Endometrium (tissue), 2 donors: ENCODE measurements at regions not wholly inside any gene's neighbourhood (a gene's known extent, or its start where the extent isn't known, plus 50 kb on each side); places are given as distances from the start of the nearest gene placed in this dataset.

Experiments used
- FAIRE-seq: peaks from 2 replicates; lab custom pipeline; 2012; peaks lifted over from hg19 to GRCh38; lab: Jason Lieb, UNC
- donor health status: control.
- donor health status: control.

DNA sequence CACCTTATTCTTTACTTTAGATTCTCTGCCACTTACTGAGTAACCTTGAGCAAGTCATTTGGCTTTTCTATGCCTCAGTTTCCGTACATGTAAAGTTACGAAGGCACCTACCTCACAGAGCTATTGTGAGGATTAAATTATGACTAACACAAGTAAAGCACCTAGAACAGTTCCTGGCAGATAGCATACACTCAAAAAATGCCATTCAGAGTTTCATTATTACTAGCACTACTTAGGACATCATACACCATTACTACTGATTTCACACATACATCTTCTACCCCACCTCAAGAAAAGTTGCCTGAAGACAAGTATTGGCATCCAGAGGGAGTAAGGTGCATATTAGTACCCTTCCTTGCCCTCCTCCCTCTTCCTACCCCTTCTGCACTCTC, 107.8 kb downstream of the OGFRL1 start:
- FAIRE-seq: no peak

DNA sequence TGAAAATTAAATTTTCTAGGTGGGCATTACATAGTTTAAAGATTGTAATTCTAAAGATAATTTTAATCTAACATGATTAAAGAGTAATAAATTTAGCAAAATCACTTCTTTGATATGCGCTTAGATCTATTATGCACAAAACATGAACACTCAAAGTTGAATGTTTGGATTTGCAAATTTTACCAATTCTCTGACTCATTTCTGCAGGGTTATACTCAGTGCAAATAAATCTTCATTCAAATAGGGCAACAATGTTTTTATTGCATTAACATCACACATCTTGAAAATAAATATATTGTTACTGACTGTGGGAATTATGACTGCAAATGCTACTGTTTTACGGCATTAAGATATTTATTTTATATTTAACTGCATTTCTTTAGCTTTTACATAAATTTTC, 110.7 kb downstream of the OGFRL1 start:
- no peak for FAIRE-seq

DNA sequence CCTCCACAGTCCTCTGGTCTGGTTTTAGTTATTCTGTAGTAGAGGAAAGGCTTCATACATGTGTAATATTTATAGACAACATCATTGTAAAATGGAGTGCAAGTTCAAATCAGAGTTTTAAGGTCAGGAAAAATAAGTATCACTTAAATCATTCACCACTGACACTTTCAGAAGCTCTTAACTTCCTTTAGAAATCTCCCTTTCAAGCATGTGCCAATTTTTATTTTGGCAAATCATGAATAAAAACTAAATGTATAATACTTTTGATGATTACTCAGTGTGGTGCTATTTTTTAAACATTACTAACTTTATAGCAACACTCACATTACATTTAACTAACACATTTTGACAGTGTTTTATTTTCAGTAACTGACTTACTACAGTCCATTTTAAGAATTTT, 112.2 kb downstream of the OGFRL1 start:
- no peak for FAIRE-seq

DNA sequence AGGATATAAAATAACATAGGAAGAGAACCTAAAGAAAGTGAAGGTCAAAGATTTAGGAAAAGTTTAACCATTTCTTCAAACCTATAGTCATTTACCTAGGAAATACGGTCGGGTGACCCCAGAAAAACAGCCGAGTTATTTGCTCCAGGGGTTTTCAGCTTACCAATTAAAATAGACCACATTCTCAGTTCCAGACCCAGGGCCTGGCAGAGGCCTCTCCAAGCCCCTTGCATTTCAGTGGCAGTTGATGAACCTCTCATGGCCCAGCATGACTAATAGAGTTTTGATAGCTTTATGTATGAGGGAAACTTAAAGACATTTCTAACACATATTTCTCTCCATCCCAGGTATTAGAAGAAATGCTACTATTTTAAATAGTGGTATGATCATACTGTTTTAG, 113.5 kb downstream of the OGFRL1 start:
- no peak for FAIRE-seq

DNA sequence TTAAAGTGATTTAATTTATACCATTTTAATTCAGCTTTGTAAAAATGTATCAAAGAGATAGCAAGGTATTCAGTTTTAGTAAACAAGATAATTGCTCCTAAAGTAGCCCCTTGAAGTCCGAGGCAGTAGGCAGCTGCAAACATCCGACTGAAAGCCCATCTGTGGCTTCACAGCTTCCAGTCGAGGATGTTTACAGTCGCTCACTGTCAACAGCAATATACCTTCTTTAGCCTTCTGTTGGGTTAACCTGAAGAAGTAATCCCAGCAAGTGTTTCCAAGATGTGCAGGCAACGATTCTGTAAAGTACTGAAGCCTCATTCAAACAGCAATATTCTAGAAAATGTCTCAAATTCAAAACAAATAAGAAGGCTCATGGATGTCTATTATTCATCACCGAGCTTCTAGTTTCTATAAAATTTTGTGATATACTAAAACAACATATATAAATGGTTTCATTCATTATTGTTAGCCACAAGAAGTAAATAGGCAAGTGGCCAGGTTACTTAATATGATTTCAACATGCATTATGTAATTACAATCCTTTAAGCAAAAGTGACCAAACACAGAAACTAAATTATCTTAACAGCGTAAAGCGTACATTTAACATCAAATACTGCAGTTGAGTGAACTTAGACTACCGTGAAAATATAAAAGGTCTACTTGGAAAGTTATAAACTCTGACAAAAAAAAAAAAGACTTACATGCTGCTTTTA, 115.0 kb downstream of the OGFRL1 start:
- no peak for FAIRE-seq

DNA sequence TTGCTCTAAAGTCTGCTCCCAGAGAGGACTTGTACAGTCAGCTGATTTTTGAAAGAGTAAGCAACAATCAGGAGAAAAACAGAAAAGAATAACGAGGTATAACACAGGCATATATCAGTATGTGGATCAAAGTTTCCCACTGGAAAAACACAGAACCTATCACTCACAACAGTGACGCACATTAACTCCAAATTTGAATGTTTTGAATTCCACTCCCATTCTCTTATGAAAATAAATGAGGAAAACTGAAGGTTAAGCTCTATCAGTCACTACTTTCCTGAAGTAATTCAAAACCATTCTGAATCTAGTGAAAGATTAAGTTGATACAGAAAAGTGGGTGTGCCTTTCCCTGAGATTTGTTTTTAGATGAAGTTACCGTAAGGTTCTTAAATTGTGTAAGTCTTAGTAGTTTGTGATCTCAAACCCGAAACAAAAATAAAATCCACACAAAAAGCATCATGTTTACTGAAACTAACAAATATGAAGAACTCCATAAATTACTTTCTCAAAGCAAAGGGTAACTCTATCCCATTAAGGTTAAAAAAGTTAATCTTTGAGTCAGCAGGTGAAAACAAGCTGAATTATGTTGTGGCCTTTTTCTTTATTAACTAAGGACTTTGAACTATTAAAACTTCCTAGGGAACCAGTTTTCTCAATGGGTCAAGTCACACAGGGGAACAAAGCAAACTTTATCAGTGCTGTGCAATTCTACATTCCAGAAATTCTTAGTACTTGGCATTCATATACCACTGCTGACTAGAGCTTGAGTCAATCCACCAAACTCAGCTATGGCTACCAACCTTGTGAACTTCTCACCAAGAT, 115.7 kb downstream of the OGFRL1 start:
- no peak for FAIRE-seq

DNA sequence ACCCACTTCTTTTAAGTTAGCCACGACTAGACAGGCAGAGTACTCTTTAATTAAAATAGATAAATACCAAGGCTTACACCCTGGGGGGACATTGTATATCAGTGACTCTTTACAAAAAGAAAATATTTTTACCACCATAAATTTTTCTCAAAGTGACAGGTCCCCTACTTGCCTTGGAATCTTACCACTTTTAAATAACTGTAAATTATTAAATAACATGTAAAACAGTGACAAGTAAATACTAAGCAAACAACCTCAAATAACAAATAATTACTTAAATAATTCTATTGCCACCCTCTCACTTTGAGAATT, 116.3 kb downstream of the OGFRL1 start:
- no peak for FAIRE-seq

DNA sequence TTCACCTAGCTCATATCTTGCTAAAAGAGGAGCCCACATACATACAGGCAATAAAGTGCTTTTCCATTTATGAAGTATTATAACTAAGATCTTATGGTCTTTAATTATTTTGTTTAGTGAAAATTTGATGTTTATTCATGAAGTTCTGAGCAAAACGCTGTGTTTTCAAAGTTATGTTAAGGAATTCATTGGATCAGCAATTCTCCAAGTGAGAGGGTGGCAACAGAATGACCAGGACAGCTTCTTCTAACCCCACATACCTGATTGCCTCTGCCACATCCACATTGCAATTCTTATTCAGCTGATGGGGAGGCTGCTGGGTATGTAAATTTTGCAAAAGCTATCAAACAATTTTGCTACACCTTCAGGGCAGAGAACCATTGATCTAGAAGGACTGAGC, 116.8 kb downstream of the OGFRL1 start:
- no peak for FAIRE-seq

DNA sequence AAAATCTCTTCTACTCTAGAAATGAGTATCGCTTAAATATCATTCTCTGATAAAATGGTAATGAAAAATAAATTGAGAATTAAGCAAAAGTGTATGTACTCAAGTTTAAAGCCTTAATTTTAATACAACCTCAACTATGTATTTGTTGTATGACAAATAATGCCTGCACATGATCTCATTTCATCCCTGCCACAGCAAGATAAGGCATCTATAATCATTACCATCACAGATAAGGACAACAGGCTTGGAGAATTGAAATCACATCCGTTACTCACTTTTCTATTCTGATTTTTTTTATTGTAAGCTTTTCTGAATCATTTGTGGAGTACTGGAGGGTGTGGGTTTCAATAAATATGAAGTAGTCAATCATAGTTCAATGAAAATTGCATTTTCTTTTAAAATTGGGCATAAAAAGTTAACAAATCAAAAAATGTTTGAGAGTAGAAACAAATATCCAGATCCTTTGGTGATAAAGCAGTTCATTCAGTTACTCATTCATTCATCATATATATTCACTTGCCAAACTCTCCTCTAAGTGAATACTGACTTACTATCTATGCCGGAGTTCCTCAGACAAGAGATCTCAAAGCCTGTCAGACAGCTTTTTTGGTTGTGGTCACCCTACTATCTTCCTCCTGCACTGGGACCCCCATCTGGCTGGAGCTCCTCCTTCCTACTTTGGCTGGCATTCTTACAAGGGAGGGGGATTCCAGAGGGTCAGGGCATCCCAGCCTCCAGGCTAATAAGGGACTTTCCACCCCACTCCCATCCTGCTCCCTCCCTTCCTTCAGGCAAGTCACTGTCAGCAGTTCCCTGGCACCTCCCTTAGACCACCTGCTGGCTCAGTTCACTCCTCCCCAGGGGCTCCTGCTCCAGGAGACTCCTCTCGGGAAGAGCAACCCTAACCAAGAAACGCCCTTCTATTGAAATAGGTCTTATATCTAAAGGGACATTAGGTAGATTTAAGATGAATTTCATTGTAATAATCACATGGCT, 118.6 kb downstream of the OGFRL1 start:
- FAIRE-seq: no peak

DNA sequence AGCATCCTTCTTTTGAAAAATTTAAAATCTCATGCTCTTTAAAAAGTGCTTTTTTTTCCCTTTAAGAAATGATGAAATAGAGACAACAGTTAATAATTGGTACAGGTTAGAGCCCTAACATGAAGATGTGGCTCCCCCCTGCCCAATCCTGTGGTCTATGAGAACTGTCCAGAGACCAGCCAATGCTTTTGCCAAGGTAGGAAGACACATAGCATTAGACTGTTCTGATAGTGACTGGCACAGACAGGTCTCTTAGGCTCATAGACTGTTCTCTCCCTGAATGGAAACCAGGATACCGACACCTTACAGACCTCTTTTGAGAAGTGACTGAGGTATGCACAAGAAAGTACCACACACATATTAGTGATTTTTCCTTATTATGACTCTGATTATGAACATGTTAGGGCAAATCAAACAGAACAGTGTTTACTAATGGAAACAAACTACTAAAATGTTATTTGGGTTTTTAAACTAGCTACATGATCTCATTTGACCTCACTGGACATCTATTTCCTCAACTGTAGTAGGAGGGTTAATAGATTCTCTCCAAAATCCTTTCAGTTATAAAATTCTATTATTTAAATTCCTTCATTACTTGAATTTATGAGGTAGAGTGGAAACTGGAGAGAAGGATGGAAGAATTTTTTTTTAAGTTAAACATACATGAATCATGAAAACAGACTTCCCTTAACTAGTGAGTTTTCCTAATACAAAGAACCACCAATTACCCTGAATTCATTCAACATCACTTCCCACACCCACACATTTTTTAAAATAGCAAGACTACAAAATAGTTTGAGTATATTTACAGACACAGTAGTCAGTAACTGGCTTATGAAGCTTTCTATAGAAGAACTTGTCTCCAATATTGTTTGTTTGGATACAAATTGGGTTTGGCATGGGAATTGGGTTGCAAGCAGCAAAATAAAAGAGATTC, 120.4 kb downstream of the OGFRL1 start:
- no peak for FAIRE-seq

DNA sequence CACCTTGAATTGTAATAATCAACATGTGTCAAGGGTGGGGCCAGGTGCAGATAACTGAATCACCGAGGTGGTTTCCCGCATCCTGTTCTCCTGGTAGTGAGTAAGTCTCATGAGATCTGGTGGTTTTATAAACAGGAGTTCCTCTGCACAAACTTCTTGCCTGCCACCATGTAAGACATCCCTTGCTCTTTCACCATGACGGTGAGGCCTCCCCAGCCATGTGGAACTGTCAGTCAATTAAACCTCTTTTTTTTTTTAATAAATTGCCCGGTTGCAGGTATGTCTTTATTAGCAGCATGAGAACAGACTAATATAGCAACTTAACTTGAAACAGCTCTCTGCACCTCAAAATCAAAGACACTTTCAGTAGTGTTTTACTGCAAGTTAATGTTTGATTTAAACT, 121.6 kb downstream of the OGFRL1 start:
- FAIRE-seq: no peak

DNA sequence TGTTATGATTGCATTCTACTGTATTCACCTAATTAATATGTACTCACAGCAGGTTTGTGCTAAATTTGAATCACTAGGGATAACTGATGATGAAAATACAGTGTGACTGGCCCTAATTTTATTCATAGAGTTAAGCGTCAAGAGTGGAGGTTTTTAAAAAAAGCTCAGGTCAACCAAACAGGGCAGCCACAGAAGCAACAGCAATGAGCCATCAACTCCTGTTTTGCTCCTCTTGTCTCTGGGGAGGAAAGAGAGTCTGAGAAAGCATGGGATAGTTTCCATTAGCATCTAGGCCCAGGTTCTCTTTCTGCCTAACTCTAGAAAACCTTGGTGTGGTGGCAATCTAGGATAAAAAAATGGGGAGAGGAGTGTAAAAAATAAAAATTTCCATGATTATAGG, 122.1 kb downstream of the OGFRL1 start:
- no peak for FAIRE-seq

DNA sequence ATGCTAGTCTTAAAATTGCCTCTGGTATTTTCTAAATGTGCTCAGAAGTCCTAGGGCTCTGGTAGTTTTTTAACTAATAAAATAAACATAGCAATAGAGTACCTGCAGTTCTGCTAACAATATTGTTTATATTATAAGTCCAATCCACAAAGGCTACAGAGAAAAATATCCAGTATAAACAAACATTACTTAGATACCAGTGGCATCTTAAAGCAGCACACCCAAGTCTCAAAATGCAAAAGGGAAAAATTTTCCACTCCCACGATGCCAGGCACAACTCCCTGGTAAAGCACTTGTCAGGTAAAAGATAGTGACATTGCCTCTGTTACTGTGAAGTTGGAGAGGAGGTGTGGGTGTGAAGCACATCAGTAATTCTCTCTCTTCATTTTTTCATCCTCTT, 123.3 kb downstream of the OGFRL1 start:
- no peak for FAIRE-seq

DNA sequence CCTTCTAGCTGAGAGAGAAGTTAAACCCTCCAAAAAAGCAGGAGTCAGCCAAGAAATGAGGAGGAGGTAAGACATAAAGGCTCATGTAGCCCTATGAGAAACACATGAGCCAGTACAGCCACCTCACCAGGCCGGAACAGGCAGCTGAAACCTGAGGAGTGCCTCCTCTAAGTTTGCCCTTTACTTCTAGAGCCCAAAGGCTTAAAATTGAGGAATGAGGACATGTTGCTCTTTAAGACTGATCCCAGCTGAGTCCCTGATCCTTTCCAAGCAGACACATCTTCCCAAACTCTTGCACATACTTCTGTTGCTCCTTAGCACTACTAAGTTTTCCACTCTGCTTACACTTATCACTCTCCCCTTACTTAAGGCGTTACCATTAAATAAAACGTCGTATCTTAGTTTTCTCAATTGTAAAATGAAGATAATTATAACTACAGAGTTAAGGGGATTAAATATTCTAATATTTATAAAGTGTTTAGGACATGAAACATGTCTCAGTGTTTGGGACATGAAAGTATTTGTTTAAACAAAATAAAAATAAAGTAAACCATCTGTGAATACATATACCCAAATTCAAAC, 124.0 kb downstream of the OGFRL1 start:
- peak; percentile 63 for FAIRE-seq

DNA sequence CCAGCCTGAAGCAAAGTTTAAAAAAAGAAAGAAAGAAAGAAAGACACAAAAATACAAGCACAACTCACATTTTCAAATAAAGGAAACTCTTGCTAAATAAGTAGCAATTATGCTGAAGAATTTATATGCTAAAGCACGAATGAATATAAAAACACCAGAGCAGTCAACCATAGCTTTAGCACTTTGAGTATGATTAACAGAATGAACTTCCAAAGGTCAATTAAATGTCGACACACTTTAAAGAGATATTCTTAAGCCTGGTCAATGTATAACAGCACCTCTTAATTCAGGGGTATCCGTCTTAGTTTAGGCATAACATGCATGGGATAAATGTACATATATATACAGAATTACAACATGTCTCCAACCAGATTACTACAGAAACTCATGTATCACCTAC, 125.9 kb downstream of the OGFRL1 start:
- peak; percentile 4 for FAIRE-seq

DNA sequence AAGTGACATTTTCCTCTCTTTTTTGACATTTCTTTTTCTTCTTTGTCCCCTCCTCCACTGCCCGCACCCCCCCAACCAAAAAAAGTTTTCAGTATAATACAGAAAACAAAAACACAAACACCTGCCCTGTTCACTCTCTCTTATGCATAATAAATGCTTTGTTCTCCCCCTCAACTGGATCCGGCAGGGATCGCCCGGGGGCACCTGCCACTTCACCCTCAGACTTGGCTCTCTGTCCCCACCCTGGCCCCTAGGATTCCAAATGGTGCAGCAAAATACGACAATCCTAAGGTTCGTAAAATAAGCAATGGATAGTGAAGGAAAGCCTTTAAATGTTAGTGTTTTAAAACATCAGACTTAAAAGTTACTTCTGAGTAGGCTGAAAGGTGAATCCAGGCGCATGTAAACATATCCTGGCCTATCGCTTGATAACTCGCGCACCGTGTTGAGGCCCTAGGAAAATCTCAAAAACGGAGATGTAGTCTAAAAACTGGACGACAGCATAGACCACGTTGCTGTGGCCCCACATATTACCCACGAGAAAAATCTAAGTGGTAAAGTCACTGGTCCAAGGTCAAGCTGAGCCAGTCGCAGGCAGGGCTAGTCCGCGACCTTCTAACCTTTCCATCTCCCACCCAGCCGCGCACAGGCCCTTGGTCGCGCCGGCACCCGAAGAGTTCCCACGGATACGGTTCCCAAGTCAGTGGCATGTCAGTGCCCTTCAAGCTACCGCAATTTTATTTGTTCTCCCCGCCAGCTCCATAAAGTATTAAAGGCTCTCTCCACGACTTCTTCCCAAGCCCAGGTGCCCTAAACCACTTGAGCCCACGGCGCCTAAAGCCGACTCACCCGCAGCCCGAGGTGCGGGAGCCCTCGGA, 130.8 kb downstream of the OGFRL1 start:
- no peak for FAIRE-seq

DNA sequence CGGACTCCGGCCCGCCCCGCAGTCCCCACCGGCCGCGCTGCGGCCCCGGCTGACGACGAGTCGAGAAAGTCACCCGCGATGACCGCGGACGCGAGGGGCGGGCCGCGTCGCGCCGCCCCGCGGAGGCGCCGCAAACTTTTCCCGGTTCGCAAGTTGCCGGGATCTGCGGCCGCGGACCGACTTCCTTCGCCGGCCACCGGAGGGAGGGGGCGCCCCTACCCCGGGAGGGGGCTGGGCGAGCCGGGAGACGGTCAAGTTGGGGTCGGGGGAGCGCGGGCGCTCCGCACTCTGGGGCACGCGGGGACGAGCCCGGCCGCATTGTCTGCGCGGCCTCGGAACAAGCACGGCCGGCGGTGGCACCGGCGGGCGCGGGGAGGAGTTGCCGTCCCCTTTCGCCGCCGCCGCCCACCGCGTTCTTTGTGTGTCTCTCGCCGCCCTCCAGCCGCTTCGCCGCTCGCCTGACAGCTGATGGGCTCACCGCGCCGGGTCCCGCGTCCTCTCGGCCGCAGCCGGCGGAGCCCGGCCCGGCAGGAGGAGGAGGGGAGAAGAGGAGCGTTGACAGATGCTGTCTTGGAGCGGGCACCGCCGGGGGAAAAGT, 131.6 kb downstream of the OGFRL1 start:
- no peak for FAIRE-seq

DNA sequence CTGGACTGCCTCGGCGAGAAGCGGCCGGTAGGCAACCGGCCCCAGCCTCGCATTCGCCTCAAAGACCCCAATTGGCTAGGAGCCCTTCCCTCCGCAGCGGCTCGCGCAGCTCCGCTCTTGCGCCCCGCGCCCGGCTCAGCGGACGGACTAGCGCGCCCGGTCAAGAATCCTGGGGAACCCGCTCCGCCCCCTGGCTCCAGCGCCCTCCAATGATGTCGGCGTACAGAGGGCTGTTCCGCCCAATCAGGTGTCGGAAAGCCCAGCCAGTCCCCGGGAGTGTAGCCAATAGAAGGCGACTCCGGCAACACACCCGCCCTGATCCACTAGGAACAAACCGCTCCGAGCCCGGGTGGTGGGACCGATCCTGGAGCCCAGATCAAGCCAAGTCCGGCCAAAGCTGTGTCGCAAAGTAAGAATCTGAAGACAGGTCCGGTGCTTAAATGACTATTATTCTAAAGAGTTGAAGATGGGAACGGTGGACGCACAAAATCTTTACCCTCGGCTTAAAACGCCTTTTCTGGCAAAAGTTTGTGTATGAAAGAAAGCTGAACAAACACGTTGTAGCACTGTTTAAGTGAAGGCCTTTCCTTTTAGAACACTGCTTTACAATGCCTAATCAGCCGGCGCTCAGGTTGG, 132.2 kb downstream of the OGFRL1 start:
- peak; percentile 91 for FAIRE-seq

DNA sequence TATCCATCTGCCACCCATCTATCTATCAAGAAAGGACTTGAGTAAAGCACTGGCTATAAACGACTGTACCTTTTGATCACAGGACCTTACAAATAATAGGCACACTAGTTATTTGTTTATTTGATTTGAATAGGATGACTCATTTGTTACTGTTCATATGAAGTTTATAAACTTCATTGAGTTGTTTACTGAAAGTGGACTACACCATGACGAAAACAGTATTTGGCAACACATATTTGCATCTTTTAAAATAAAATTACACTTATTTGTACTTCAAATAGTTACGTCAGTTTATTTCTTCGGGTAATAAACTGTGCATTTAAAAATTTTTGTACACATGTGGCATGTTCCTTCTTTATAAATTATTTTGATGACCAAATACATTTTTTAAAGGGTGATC, 133.0 kb downstream of the OGFRL1 start:
- peak; percentile 41 for FAIRE-seq
